ENCODE measurements at regions not wholly inside any gene's neighbourhood (a gene's known extent, or its start where the extent isn't known, plus 50 kb on each side); places are given as distances from the start of the nearest gene placed in this dataset.

GRCh38 chr18:45449418-45450227 is 165.7 kb upstream of the SLC14A2 start:
- DNase-seq = no peak
- no peak overlapping the region for H3K4me3 ChIP-seq (ENCODE audit: insufficient read depth, low read depth, low read length)
- H3K36me3 ChIP-seq (replicated peaks; ENCODE audit: control insufficient read depth, insufficient read depth, low read length) = no peaks in the 10 kb centered on the region
- H3K27me3 ChIP-seq (ENCODE audit: control insufficient read depth, insufficient read depth, low read length) = no peaks in the 10 kb centered on the region

- DNase-seq = no peak
- Histone ChIP-seq H3K36me3 (replicated peaks; ENCODE audit: control insufficient read depth, insufficient read depth, low read length) (no peaks in the 10 kb centered on the region), H3K4me3 (ENCODE audit: insufficient read depth, low read depth, low read length) (no peak overlapping the region), H3K27me3 (ENCODE audit: control insufficient read depth, insufficient read depth, low read length) (no peaks in the 10 kb centered on the region)
Observed at GRCh38 chr18:45456090-45457021, 158.9 kb upstream of the SLC14A2 start.

GRCh38 chr18:45458033-45458432 is 157.2 kb upstream of the SLC14A2 start:
- Histone ChIP-seq H3K36me3 (replicated peaks; ENCODE audit: control insufficient read depth, insufficient read depth, low read length) (no peaks in the 10 kb centered on the region), H3K27me3 (ENCODE audit: control insufficient read depth, insufficient read depth, low read length) (no peaks in the 10 kb centered on the region), H3K4me3 (ENCODE audit: insufficient read depth, low read depth, low read length) (no peak overlapping the region)
- DNase-seq = no peak

GRCh38 chr18:45462179-45462578 is 153.1 kb upstream of the SLC14A2 start:
- Histone ChIP-seq H3K36me3 (replicated peaks; ENCODE audit: control insufficient read depth, insufficient read depth, low read length) (no peaks in the 10 kb centered on the region), H3K27me3 (ENCODE audit: control insufficient read depth, insufficient read depth, low read length) (no peaks in the 10 kb centered on the region), H3K4me3 (ENCODE audit: insufficient read depth, low read depth, low read length) (no peak overlapping the region)
- DNase-seq = no peak

DNA sequence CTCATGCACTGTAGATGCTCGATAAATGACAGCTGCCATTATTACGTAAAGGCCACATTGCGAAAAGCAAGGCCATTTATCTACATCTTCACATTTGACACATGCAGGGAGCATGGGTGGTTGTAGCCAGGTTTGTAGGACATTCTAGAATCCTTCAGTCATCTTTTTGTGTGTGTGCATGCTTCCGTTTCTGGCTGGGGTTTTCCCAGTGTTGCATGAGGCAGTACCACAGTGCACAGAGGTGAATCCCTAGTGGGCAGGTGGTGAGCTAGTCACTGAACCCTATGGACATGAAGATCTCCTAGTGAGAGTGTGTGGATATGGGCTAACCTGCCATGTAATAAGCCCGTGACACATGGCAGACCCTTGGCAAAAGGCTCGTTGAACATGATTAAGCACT is 151.8 kb upstream of the SLC14A2 start:
- no peaks in the 10 kb centered on the region for H3K27me3 ChIP-seq (ENCODE audit: control insufficient read depth, insufficient read depth, low read length)
- DNase-seq = no peak
- no peak overlapping the region for H3K4me3 ChIP-seq (ENCODE audit: insufficient read depth, low read depth, low read length)
- no peaks in the 10 kb centered on the region for H3K36me3 ChIP-seq (replicated peaks; ENCODE audit: control insufficient read depth, insufficient read depth, low read length)

DNA sequence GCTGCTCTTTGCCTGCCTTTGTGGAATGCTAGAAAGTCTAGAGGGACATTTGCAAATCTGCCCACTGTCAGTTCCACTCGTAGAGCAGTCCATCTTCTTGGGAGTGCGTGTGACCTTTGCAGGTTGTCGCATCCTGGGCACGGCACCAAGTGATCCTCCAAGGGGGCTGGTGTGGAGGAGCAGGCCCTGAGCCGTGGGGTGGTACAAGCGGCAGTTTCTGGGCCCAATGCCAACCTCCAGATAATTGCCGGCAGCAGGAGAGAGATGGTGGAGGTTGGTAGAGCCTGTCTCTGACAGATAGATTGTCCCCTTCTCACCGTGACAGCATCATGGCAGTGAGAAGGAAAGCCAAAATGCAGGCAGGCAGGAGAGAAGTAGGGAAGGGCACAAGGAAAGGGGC is 150.7 kb upstream of the SLC14A2 start:
- no peaks in the 10 kb centered on the region for H3K36me3 ChIP-seq (replicated peaks; ENCODE audit: control insufficient read depth, insufficient read depth, low read length)
- H3K27me3 ChIP-seq (ENCODE audit: control insufficient read depth, insufficient read depth, low read length) = no peaks in the 10 kb centered on the region
- no peak for DNase-seq
- H3K4me3 ChIP-seq (ENCODE audit: insufficient read depth, low read depth, low read length) = no peak overlapping the region

- no peaks in the 10 kb centered on the region for H3K27me3 ChIP-seq (ENCODE audit: control insufficient read depth, insufficient read depth, low read length)
- H3K36me3 ChIP-seq (replicated peaks; ENCODE audit: control insufficient read depth, insufficient read depth, low read length) = no peaks in the 10 kb centered on the region
- H3K4me3 ChIP-seq (ENCODE audit: insufficient read depth, low read depth, low read length) = no peak overlapping the region
- DNase-seq = no peak
Observed at GRCh38 chr18:45467293-45467692, 148.0 kb upstream of the SLC14A2 start.

DNA sequence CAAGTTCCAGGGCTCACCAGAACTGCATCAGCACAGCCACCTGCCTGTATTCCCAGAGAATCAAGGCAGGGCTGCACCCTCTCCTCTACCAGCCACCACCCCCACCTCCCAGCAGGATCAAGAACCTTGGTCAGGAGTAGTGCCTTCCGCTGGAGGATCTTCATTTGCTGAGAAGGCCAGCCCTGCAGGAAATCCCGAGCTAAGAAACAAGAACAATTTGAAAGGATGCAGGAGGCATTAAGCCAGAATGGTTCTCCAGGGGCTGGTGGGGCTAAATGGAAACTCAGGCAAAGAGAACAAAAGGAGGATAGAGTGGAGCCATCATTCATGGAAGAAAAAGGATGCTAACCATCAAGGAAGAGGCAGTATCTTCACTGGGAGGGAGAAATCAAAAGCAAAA is 147.3 kb upstream of the SLC14A2 start:
- no peak for DNase-seq
- Histone ChIP-seq H3K36me3 (replicated peaks; ENCODE audit: control insufficient read depth, insufficient read depth, low read length) (no peaks in the 10 kb centered on the region), H3K27me3 (ENCODE audit: control insufficient read depth, insufficient read depth, low read length) (no peaks in the 10 kb centered on the region), H3K4me3 (ENCODE audit: insufficient read depth, low read depth, low read length) (no peak overlapping the region)

DNA sequence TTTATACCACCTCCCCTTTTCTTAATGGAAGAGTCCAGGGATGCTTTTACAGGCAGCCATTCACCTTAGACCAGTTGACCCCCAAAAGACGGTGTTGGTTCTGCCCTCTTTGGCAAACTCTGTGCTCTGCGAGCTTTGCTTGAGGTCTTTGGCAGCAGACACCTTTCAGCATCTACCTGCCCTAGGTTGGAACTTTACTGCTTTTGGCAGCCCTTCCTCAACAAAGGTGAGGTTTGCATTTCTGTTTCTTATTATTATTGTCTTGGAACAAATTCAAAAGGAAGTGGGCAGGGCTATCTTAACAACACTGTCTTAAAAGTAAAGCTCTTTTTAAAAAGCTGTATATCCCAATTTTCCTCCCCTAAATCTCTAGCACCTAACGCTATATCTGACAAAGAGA is 136.4 kb upstream of the SLC14A2 start:
- no peaks in the 10 kb centered on the region for H3K36me3 ChIP-seq (replicated peaks; ENCODE audit: control insufficient read depth, insufficient read depth, low read length)
- no peak for DNase-seq
- no peaks in the 10 kb centered on the region for H3K27me3 ChIP-seq (ENCODE audit: control insufficient read depth, insufficient read depth, low read length)
- no peak overlapping the region for H3K4me3 ChIP-seq (ENCODE audit: insufficient read depth, low read depth, low read length)

- Histone ChIP-seq H3K27me3 (ENCODE audit: control insufficient read depth, insufficient read depth, low read length) (no peaks in the 10 kb centered on the region), H3K4me3 (ENCODE audit: insufficient read depth, low read depth, low read length) (no peak overlapping the region), H3K36me3 (replicated peaks; ENCODE audit: control insufficient read depth, insufficient read depth, low read length) (no peaks in the 10 kb centered on the region)
- no peak for DNase-seq
Observed at GRCh38 chr18:45480219-45481015, 134.9 kb upstream of the SLC14A2 start.

DNA sequence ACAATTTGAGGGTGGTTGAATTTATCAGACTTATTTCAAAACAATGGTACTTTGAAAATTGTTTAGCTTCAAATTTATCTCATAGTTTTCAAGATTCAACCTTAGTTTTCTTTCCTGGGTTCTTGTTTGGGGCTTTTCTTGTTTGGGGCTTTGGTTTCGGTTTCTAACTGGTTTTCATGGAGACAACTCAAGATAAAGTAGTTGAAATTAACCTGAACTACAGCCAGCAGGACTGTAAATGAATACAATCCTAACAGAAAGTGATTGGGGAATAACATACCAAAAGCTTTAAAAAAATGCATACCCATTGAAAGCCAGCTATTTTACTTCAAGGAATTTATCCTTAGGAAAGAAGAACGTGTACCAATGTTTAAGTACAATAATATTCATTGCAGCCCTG is 133.5 kb upstream of the SLC14A2 start:
- no peak overlapping the region for H3K4me3 ChIP-seq (ENCODE audit: insufficient read depth, low read depth, low read length)
- DNase-seq = no peak
- no peaks in the 10 kb centered on the region for H3K27me3 ChIP-seq (ENCODE audit: control insufficient read depth, insufficient read depth, low read length)
- H3K36me3 ChIP-seq (replicated peaks; ENCODE audit: control insufficient read depth, insufficient read depth, low read length) = no peaks in the 10 kb centered on the region

- no peak for DNase-seq
- Histone ChIP-seq H3K4me3 (ENCODE audit: insufficient read depth, low read depth, low read length) (no peak overlapping the region), H3K36me3 (replicated peaks; ENCODE audit: control insufficient read depth, insufficient read depth, low read length) (no peaks in the 10 kb centered on the region), H3K27me3 (ENCODE audit: control insufficient read depth, insufficient read depth, low read length) (no peaks in the 10 kb centered on the region)
Observed at GRCh38 chr18:45482286-45482685, 133.0 kb upstream of the SLC14A2 start.

DNA sequence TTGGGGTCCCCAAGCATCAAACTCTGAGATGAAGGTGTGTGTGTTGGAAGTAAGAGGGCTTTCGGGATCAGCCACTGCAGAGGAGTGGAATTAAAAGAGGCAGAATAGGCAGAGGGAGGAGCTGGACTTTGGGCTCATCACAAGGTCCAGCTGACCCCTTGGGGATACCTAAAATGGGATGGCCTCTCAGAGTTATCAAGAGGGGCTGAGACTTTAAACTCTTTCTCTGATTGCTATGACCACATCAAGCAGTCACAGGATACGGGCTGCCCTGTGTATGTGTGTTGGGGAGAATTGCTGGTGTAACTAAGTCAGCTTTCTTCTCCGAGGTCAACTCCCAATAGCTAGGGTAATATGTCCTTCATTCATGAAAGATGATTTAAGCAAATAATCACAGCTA is 127.7 kb upstream of the SLC14A2 start:
- Histone ChIP-seq H3K27me3 (ENCODE audit: control insufficient read depth, insufficient read depth, low read length) (no peaks in the 10 kb centered on the region), H3K36me3 (replicated peaks; ENCODE audit: control insufficient read depth, insufficient read depth, low read length) (no peaks in the 10 kb centered on the region)
- no peak for DNase-seq

GRCh38 chr18:45488645-45489044 is 126.6 kb upstream of the SLC14A2 start:
- DNase-seq = no peak
- H3K27me3 ChIP-seq (ENCODE audit: control insufficient read depth, insufficient read depth, low read length) = no peaks in the 10 kb centered on the region
- no peak overlapping the region for H3K4me3 ChIP-seq (ENCODE audit: insufficient read depth, low read depth, low read length)
- no peaks in the 10 kb centered on the region for H3K36me3 ChIP-seq (replicated peaks; ENCODE audit: control insufficient read depth, insufficient read depth, low read length)

More for the DNA sequence above, 127.7 kb upstream of the SLC14A2 start:
- H3K4me3 ChIP-seq (ENCODE audit: insufficient read depth, low read depth, low read length) = no peak overlapping the region

All from H7 (cell line).